OCI-LY1 (cell line): ENCODE measurements at regions not wholly inside any gene's neighbourhood (a gene's known extent, or its start where the extent isn't known, plus 50 kb on each side); places are given as distances from the start of the nearest gene placed in this dataset.
"Not testable (repeated sequence)": the region's sequence is repeated elsewhere in the genome, so short reads cannot be mapped to it uniquely, and the experiment has no call there.

Source experiments
- H2AFZ ChIP-seq: fragments of 200-600 bp; sonication (generic), shearing (Covaris generic); 2 replicates; pipeline ENCODE4 v1.6.0; 2014; ENCODE audit warnings: antibody characterized with exemption, mild to moderate bottlenecking, low read length
- H3F3A ChIP-seq: fragments of 200-600 bp; sonication (generic), shearing (Covaris generic); 2 replicates; pipeline ENCODE4 v1.6.0; 2014; ENCODE audit warnings: mild to moderate bottlenecking, antibody characterized with exemption, low read length, moderate library complexity; ENCODE audit not compliant: insufficient read depth
- H3K27ac ChIP-seq: fragments of 200-600 bp; sonication (generic); 2 replicates; pipeline ENCODE4 v1.5.1; 2014; ENCODE audit warnings: low read length, mixed run types, mild to moderate bottlenecking, low read depth; ENCODE audit not compliant: poor library complexity, severe bottlenecking
- H3K27me3 ChIP-seq: fragments of 200-600 bp; sonication (generic); 2 replicates; pipeline ENCODE4 v1.6.0; 2014; ENCODE audit warnings: antibody characterized with exemption, mild to moderate bottlenecking, low read length, moderate library complexity; ENCODE audit not compliant: insufficient read depth
- H3K36me3 ChIP-seq: fragments of 200-600 bp; sonication (generic); 2 replicates; pipeline ENCODE4 v1.6.1; 2014; ENCODE audit warnings: mild to moderate bottlenecking, antibody characterized with exemption, low read length, moderate library complexity, mixed read lengths; ENCODE audit not compliant: insufficient read depth
- H3K4me1 ChIP-seq: fragments of 200-600 bp; sonication (generic); 2 replicates; pipeline ENCODE4 v1.5.1; 2014; ENCODE audit warnings: mild to moderate bottlenecking, low read length, moderate library complexity; ENCODE audit not compliant: insufficient read depth, severe bottlenecking
- H3K4me2 ChIP-seq: fragments of 200-600 bp; sonication (generic), shearing (Covaris generic); 2 replicates; pipeline ENCODE4 v1.6.1; 2014; ENCODE audit warnings: low read length
- H3K4me3 ChIP-seq: fragments of 200-600 bp; sonication (generic); 2 replicates; pipeline ENCODE4 v1.5.1; 2014; ENCODE audit warnings: low read length, low read depth, mild to moderate bottlenecking, mixed read lengths; ENCODE audit not compliant: poor library complexity, severe bottlenecking
- H3K79me2 ChIP-seq: fragments of 200-600 bp; shearing (Covaris generic); 2 replicates; pipeline ENCODE4 v1.6.1; 2016; ENCODE audit warnings: mixed run types, low read length, mixed read lengths; ENCODE audit not compliant: insufficient read depth
- H3K9ac ChIP-seq: fragments of 200-600 bp; sonication (generic), shearing (Covaris generic); 2 replicates; pipeline ENCODE4 v1.6.1; 2014; ENCODE audit warnings: mild to moderate bottlenecking, low read length, mixed read lengths
- H3K9me2 ChIP-seq: fragments of 200-600 bp; sonication (generic), shearing (Covaris generic); 2 replicates; pipeline ENCODE4 v1.6.1; 2014; ENCODE audit warnings: low read depth, mild to moderate bottlenecking, low read length, mixed read lengths
- H3K9me3 ChIP-seq: fragments of 200-600 bp; shearing (Covaris generic); 2 replicates; pipeline ENCODE4 v1.6.1; 2014; ENCODE audit warnings: low read length, mixed read lengths
- H4K20me1 ChIP-seq: fragments of 200-600 bp; sonication (generic), shearing (Covaris generic); 2 replicates; pipeline ENCODE4 v1.6.0; 2016; ENCODE audit warnings: mild to moderate bottlenecking, low read length; ENCODE audit not compliant: insufficient read depth
- EZH2 ChIP-seq: fragments of 200-600 bp; sonication (generic), shearing (Covaris generic); IDR thresholded peaks from 2 replicates; pipeline ENCODE4 v1.8.0; 2017; ENCODE audit warnings: borderline replicate concordance, mixed run types, mild to moderate bottlenecking, antibody characterized with exemption, low read length, moderate library complexity, mixed read lengths
- TF ChIP-seq, protein P1 (sequence below): fragments of 200-600 bp; sonication (generic), shearing (Covaris generic); IDR thresholded peaks from 2 replicates; pipeline ENCODE4 v1.5.1; 2017; ENCODE audit warnings: mild to moderate bottlenecking, antibody characterized with exemption, low read length, moderate library complexity, mixed read lengths

DNA sequence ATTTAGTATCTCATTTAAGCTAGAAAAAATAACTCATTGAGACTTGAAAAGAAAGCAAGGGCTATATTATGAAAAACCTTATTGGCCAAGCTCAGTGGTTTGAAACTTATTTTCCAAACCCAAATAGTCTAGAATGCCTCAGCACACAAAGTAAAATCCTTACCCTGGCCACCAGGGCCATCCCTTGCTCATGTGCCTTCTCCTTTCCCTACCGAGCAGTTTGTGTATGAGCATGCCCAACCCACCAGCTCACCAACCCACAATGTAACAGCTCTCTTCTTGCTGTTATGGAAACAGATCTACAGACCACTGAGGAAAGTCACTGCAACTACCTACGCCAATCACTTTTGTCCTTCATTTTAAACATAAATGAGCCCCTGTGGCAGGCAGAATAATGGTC is 79.6 kb upstream of the CARMIL1 start:
- H3K27me3 ChIP-seq, result no peaks in the 10 kb centered on the region; the same call in 1 of the 2 replicates
- no peak overlapping the region for H3K4me3 ChIP-seq
- no peaks in the 10 kb centered on the region for H3K4me1 ChIP-seq
- no peak overlapping the region for H3K9ac ChIP-seq
- H3K27ac ChIP-seq, result no peak overlapping the region
- H3K9me3 ChIP-seq, result no peaks in the 10 kb centered on the region
- no peaks in the 10 kb centered on the region for H3K36me3 ChIP-seq
- H3K79me2 ChIP-seq, result no peaks in the 10 kb centered on the region
- no peaks in the 10 kb centered on the region for H3K9me2 ChIP-seq
- H3K4me2 ChIP-seq, result no peak overlapping the region
- TF ChIP-seq, protein P1, sequence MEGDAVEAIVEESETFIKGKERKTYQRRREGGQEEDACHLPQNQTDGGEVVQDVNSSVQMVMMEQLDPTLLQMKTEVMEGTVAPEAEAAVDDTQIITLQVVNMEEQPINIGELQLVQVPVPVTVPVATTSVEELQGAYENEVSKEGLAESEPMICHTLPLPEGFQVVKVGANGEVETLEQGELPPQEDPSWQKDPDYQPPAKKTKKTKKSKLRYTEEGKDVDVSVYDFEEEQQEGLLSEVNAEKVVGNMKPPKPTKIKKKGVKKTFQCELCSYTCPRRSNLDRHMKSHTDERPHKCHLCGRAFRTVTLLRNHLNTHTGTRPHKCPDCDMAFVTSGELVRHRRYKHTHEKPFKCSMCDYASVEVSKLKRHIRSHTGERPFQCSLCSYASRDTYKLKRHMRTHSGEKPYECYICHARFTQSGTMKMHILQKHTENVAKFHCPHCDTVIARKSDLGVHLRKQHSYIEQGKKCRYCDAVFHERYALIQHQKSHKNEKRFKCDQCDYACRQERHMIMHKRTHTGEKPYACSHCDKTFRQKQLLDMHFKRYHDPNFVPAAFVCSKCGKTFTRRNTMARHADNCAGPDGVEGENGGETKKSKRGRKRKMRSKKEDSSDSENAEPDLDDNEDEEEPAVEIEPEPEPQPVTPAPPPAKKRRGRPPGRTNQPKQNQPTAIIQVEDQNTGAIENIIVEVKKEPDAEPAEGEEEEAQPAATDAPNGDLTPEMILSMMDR, result no peak
- TF ChIP-seq EZH2, result no peak
- H3F3A ChIP-seq, result no peaks in the 10 kb centered on the region
- no peaks in the 10 kb centered on the region for H4K20me1 ChIP-seq
- no peak overlapping the region for H2AFZ ChIP-seq

DNA sequence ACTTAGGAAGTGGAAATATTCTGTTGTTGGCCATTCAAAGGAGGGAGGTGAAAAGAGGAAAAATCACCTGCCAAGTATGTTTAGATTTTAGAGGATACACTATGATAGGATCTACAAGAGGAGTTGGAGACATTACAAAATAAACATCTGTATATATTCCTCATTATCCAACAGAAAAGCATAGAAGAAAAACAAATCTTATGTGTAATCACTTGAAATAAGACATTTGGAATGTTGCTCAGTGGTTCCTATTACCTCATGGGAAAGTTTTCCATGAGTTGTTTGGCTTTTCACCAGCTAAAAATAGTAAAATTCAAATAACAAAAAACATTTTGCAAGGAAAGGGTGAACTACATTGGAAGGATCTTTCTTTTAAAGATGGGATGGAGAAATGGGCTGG is 76.7 kb upstream of the CARMIL1 start:
- no peaks in the 10 kb centered on the region for H3K27me3 ChIP-seq
- H3K27ac ChIP-seq, result no peak overlapping the region
- no peaks in the 10 kb centered on the region for H4K20me1 ChIP-seq
- H3K79me2 ChIP-seq, result no peaks in the 10 kb centered on the region
- H3K9ac ChIP-seq, result no peak overlapping the region
- H3K4me1 ChIP-seq, result no peaks in the 10 kb centered on the region
- H3F3A ChIP-seq, result no peaks in the 10 kb centered on the region
- H3K36me3 ChIP-seq, result no peaks in the 10 kb centered on the region
- TF ChIP-seq EZH2, result no peak
- TF ChIP-seq, protein P1, result no peak
- H2AFZ ChIP-seq, result no peak overlapping the region
- no peaks in the 10 kb centered on the region for H3K9me2 ChIP-seq
- H3K4me2 ChIP-seq, result no peak overlapping the region
- H3K9me3 ChIP-seq, result no peaks in the 10 kb centered on the region
- H3K4me3 ChIP-seq, result no peak overlapping the region

DNA sequence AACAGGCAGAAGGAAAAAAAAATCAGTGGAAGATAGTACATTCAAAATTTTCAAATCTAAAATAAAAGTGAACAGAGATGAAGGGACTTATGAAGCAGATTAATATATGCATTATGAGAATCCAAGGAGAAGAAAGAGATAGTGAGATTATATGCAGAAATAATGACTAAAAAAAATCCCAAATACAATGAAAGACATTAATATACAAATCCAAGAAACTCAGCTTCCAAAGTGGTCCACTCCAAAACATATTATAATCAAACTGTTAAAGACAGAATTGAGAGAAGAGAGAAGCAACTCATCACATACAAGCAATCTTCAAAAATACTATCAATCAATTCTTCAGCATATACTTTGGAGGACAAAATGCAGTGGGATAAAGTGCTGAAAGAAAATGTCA is 73.5 kb upstream of the CARMIL1 start:
- TF ChIP-seq, protein P1, result no peak
- TF ChIP-seq EZH2, result no peak
- Histone ChIP-seq H3K9ac (no peak overlapping the region), H3K27ac (no peak overlapping the region), H3K4me1 (no peaks in the 10 kb centered on the region), H3K27me3 (no peaks in the 10 kb centered on the region), H3K4me3 (no peak overlapping the region), H3K36me3 (no peaks in the 10 kb centered on the region), H3K9me2 (no peaks in the 10 kb centered on the region), H3K4me2 (no peak overlapping the region), H4K20me1 (no peaks in the 10 kb centered on the region), H2AFZ (no peak overlapping the region), H3K9me3 (no peaks in the 10 kb centered on the region), H3K79me2 (no peaks in the 10 kb centered on the region), H3F3A (no peaks in the 10 kb centered on the region)

DNA sequence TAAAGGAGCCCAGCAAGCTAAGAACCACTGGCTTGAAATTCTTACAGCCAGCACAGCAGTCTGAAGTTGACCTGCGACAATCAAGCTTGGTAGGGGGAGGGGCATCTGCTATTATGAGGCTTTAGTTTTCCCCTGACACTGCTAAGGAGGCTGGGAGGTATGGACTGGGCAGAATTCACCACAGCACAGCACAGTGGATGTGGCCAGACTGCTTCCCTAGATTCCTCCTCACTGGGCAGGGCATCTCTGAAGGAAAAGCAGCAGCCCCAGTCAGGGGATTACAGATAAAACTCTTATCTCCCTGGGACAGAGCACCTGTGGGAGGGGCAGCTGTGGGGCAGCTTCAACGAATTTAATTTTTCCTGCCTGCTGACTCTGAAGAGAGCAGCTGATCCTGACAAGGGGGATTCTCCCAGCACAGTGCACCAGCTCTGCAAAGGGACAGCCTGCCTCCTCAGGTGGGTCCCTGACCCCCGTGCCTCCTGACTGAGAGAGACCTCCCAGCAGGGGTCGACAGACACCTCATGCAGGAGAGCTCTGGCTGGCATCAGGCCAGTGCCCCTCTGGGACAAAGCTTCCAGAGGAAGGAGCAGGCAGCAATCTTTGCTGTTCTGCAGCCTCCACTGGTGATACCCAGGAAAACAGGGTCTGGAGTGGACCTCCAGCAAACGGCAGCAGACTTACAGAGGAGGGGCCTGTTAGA is 71.6 kb upstream of the CARMIL1 start:
- not testable (repeated sequence) for H3K79me2 ChIP-seq, H3K9me3 ChIP-seq, H3K36me3 ChIP-seq, H3K4me2 ChIP-seq, H3K4me1 ChIP-seq, H4K20me1 ChIP-seq, H3F3A ChIP-seq, H3K9ac ChIP-seq, H3K27me3 ChIP-seq, H3K4me3 ChIP-seq, H3K9me2 ChIP-seq, H3K27ac ChIP-seq, H2AFZ ChIP-seq
